Natural killer cell (primary cell): ENCODE measurements at regions not wholly inside any gene's neighbourhood (a gene's known extent, or its start where the extent isn't known, plus 50 kb on each side); places are given as distances from the start of the nearest gene placed in this dataset.
"Not testable (repeated sequence)": the region's sequence is repeated elsewhere in the genome, so short reads cannot be mapped to it uniquely, and the experiment has no call there.

Experiments used
- ATAC-seq, 3 donors: fragments of 150-1000 bp in 2 of 3; fragments of 200-7000 bp in 1 of 3; cut with Tn5 transposase; 1 replicate in 1 of 3; 2 replicates in 2 of 3; pipeline ENCODE4 v1.10.0; 2021; ENCODE audit warnings: mild to moderate bottlenecking in 2 of 3, moderate library complexity in 2 of 3
- DNase-seq, 2 donors: peaks; one replicate each; pipeline versions ENCODE4 v3.0.0 to v3.0.0-alpha.2; 2013 to 2021; ENCODE audit warnings: mixed read lengths in 1 of 2
- H3K27ac ChIP-seq: one replicate; pipeline ENCODE4 v1.5.1; 2013; ENCODE audit warnings: mild to moderate bottlenecking, low read length
- H3K27me3 ChIP-seq: one replicate; pipeline ENCODE4 v1.6.1; 2013; ENCODE audit warnings: low read length; ENCODE audit not compliant: control insufficient read depth, insufficient read depth
- H3K36me3 ChIP-seq: one replicate; pipeline ENCODE4 v1.6.1; 2013; ENCODE audit warnings: low read length; ENCODE audit not compliant: control insufficient read depth, insufficient read depth
- H3K4me1 ChIP-seq: one replicate; pipeline ENCODE4 v1.6.1; 2013; ENCODE audit warnings: low read length; ENCODE audit not compliant: control insufficient read depth, insufficient read depth
- H3K4me3 ChIP-seq: one replicate; pipeline ENCODE4 v1.5.1; 2013; ENCODE audit warnings: low read length
- H3K9me3 ChIP-seq: one replicate; pipeline ENCODE4 v1.6.1; 2013; ENCODE audit warnings: low read length; ENCODE audit not compliant: control insufficient read depth, insufficient read depth
- H3K27ac Mint-ChIP-seq, 2 donors: one replicate each; pipeline ENCODE4 v1.8.0; 2022; ENCODE audit warnings: mild to moderate bottlenecking in 2 of 2, mixed read lengths in 2 of 2, moderate library complexity in 1 of 2
- H3K27me3 Mint-ChIP-seq, 2 donors: one replicate each; pipeline ENCODE4 v1.8.0; 2022; ENCODE audit warnings: low read depth in 2 of 2, mixed read lengths in 2 of 2
- H3K36me3 Mint-ChIP-seq: one replicate; pipeline ENCODE4 v1.8.0; 2022; ENCODE audit warnings: mixed read lengths
- H3K4me1 Mint-ChIP-seq, 2 donors: one replicate each; pipeline ENCODE4 v1.8.0; 2022; ENCODE audit warnings: mixed read lengths in 2 of 2
- H3K4me3 Mint-ChIP-seq: one replicate; pipeline ENCODE4 v1.8.0; 2022; ENCODE audit warnings: mild to moderate bottlenecking, moderate library complexity, mixed read lengths
- H3K9me3 Mint-ChIP-seq, 2 donors: one replicate each; pipeline ENCODE4 v1.8.0; 2022; ENCODE audit warnings: mixed read lengths in 2 of 2
- CTCF ChIP-seq: fragments of 200-600 bp; IDR thresholded peaks from one replicate; pipeline ENCODE4 v1.8.0; 2022; ENCODE audit warnings: antibody characterized with exemption
- WGBS: methylation state at CpG from one replicate; pipeline ENCODE4 v1.1.7; 2013; ENCODE audit warnings: missing lambda C conversion rate; ENCODE audit not compliant: insufficient coverage; 5-methylcytosine and 5-hydroxymethylcytosine counted together
- intact Hi-C: fragments of 100-400 bp; cut with micrococcal nuclease; formaldehyde crosslinking; loops from one replicate; pipeline ENCODE4 v1.14.2; 2022

DNA sequence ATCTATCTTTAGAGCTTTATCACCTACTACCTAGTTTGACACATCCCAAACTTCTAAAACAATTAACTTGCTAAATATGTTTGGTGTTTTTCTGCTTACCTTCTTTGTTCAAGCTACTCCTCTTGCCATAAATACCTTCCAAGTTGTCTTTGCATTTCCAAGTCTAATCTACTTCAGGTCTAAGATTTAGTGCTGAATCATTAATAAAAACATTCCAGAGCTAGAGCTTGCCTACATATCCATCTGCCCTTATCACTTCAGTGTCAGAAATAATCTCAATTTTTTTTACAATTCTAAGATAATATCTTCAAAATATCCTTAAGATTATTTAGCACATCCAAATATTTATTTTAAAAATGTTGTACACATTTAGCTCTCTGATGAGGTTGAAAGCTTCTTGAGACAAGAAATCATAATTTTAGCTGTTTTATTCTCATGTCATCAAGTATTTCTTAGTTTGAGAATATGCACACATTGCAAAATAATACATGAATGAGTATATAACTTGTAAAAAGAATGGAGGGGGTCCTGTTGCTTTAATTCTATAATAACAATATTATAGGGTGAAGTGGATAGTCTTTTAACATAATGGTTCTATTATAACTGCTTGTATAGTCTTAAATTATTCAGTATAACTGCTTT, 466.3 kb downstream of the SEMA3D start:
- no peak overlapping the region for H3K4me3 Mint-ChIP-seq
- H3K4me1 ChIP-seq, result no peaks in the 10 kb centered on the region
- H3K4me3 ChIP-seq, result no peak overlapping the region
- H3K9me3 ChIP-seq, result peaks cover 4% of the 10 kb centered on the region
- no peaks in the 10 kb centered on the region for H3K36me3 ChIP-seq
- H3K27me3 Mint-ChIP-seq, result no peaks in the 10 kb centered on the region
- intact Hi-C loops, result no loop called here
- H3K27ac ChIP-seq, result no peak overlapping the region
- no peaks in the 10 kb centered on the region for H3K4me1 Mint-ChIP-seq
- no peaks in the 10 kb centered on the region for H3K27me3 ChIP-seq
- peaks cover 2% of the 10 kb centered on the region for H3K36me3 Mint-ChIP-seq
- H3K27ac Mint-ChIP-seq, result no peak overlapping the region
- H3K9me3 Mint-ChIP-seq, result peaks cover 10 to 18% of the 10 kb centered on the region in 2 donors
- DNase-seq, result no peak
- no peak for ATAC-seq
- TF ChIP-seq CTCF, result no peak

DNA sequence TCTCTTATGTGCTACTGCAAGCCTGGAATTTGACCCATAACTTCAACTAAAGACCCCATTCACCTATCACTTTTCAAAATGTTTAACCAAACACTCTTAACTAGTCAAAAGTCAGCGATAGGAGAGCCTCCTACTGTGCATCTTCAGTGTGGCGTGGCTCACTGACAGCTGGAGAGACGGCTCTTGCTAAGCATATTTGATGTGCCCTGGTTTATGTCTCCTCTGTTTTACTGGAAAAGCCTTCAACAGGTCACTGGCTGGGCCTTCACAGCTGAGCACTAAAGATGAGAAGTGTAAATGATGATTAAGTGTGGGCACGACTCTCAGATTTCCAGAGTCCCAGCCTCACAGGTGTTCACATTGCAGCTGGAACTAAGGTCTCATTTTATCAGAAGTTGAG, 472.1 kb downstream of the SEMA3D start:
- DNase-seq, result no peak
- no peaks in the 10 kb centered on the region for H3K4me1 Mint-ChIP-seq
- ATAC-seq, result no peak
- TF ChIP-seq CTCF, result no peak
- H3K9me3 Mint-ChIP-seq, result peaks cover 4 to 14% of the 10 kb centered on the region in 2 donors
- no peak overlapping the region for H3K27ac Mint-ChIP-seq
- no peaks in the 10 kb centered on the region for H3K36me3 Mint-ChIP-seq
- Histone ChIP-seq H3K4me3 (no peak overlapping the region), H3K36me3 (no peaks in the 10 kb centered on the region), H3K27ac (no peak overlapping the region), H3K9me3 (no peaks in the 10 kb centered on the region), H3K4me1 (no peaks in the 10 kb centered on the region), H3K27me3 (no peaks in the 10 kb centered on the region)
- H3K4me3 Mint-ChIP-seq, result no peak overlapping the region
- H3K27me3 Mint-ChIP-seq, result no peaks in the 10 kb centered on the region
- 65% methylated on average over 4 of the region's 4 CpGs for WGBS
- intact Hi-C loops, result no loop called here

DNA sequence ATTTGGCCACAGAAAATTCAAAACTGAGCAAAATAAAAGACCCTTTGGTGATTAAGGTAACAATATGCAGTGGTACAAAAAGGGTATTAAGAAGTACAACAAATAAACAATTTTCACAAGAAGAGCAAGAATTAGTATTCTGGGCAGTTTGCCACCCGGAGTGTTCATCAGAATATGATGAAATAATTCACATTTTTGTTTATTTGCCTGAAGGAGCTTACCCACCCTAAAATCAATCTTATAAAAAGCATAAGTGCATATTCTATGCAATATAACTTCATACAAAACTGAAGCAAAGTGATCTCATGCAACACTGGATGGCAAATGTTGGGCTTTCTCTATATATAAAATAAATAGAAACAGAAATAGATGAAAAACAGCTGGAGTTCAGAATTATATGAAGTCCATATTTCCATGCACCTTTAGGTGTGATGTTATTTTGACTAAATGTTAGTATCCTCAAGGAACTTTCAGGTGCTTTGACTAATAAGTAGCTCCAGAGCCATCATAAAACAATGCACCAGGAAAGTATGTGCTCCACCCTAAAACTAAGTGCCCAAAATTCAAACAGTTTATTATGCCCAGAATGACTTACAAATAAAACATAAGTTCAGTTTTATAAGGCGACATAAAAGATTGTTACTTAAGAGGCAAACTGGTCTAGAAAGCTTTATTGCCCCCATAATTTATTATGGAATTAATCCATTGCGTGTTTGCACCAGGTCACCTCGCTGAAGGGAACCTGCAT, 474.3 kb downstream of the SEMA3D start:
- no peaks in the 10 kb centered on the region for H3K27me3 ChIP-seq

DNA sequence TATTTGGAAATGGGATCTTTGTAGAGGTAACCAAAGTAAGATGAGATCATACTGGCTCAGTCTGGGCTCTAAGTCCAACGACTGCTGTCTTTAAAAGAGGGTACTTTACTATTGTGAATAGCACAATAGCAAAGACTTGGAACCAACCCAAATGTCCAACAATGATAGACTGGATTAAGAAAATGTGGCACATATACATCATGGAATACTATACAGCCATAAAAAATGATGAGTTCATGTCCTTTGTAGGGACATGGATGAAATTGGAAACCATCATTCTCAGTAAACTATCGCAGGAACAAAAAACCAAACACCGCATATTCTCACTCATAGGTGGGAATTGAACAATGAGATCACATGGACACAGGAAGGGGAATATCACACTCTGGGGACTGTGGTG, 476.3 kb downstream of the SEMA3D start:
- ATAC-seq, H3K4me1 Mint-ChIP-seq, H3K36me3 Mint-ChIP-seq, H3K27ac ChIP-seq, DNase-seq, intact Hi-C loops, H3K4me3 ChIP-seq, H3K27me3 Mint-ChIP-seq, H3K9me3 Mint-ChIP-seq, H3K27ac Mint-ChIP-seq, H3K4me1 ChIP-seq, H3K9me3 ChIP-seq, H3K36me3 ChIP-seq, H3K4me3 Mint-ChIP-seq, H3K27me3 ChIP-seq: not testable (repeated sequence)
- no CpG with 5 or more reads among the region's 3 CpGs for WGBS

More for the DNA sequence above, 474.3 kb downstream of the SEMA3D start:
- Mint-ChIP-seq H3K4me1 (no peaks in the 10 kb centered on the region), H3K36me3 (no peaks in the 10 kb centered on the region), H3K9me3 (peaks cover 4 to 12% of the 10 kb centered on the region in 2 donors), H3K4me3 (no peak overlapping the region), H3K27ac (no peak overlapping the region), H3K27me3 (no peaks in the 10 kb centered on the region)
- 97% methylated on average over 4 of the region's 4 CpGs for WGBS
- no peak for TF ChIP-seq CTCF
- Histone ChIP-seq H3K36me3 (no peaks in the 10 kb centered on the region), H3K27ac (no peak overlapping the region), H3K4me3 (no peak overlapping the region), H3K9me3 (no peaks in the 10 kb centered on the region), H3K4me1 (no peaks in the 10 kb centered on the region)
- DNase-seq (no peak), ATAC-seq (no peak)
- intact Hi-C loops, result no loop called here
